ENCODE measurements at regions not wholly inside any gene's neighbourhood (a gene's known extent, or its start where the extent isn't known, plus 50 kb on each side); places are given as distances from the start of the nearest gene placed in this dataset.

- Histone ChIP-seq H3K4me2 (ENCODE audit: low read length) (no peak overlapping the region), H4K8ac (ENCODE audit: low read depth, low read length) (no peak overlapping the region), H3K4ac (ENCODE audit: low read depth, low read length) (no peak overlapping the region), H3K23ac (ENCODE audit: low read length) (no peak overlapping the region), H3K27ac (ENCODE audit: low read depth, low read length) (no peak overlapping the region), H3K4me1 (ENCODE audit: control insufficient read depth in 1 of 2, insufficient read depth in 2 of 2, low read length in 2 of 2) (no peaks in the 10 kb centered on the region), H4K12ac (ENCODE audit: low read depth, low read length) (no peak overlapping the region), H3K4me3 (ENCODE audit: low read depth, low read length) (no peak overlapping the region), H3K79me1 (ENCODE audit: low read length) (no peaks in the 10 kb centered on the region), H2AFZ (ENCODE audit: insufficient read depth, low read length, poor library complexity) (no peak overlapping the region), H2BK120ac (ENCODE audit: insufficient read depth, low read length, poor library complexity) (no peak overlapping the region), H4K91ac (ENCODE audit: low read depth, low read length) (no peak overlapping the region), H3K36me3 (ENCODE audit: control insufficient read depth in 1 of 2, insufficient read depth in 2 of 2, low read length in 2 of 2) (no peaks in the 10 kb centered on the region), H3K27me3 (ENCODE audit: insufficient read depth, low read length) (no peaks in the 10 kb centered on the region), H2BK5ac (ENCODE audit: low read depth, low read length, poor library complexity) (no peak overlapping the region), H3K14ac (ENCODE audit: low read length) (no peak overlapping the region), H3K9me3 (ENCODE audit: insufficient read depth, low read depth, low read length) (no peaks in the 10 kb centered on the region), H2BK12ac (ENCODE audit: low read length) (no peak overlapping the region), H3K18ac (ENCODE audit: low read length) (no peak overlapping the region), H3K9ac (ENCODE audit: low read length) (no peak overlapping the region), H3K79me2 (ENCODE audit: control insufficient read depth, insufficient read depth, low read length, poor library complexity) (no peaks in the 10 kb centered on the region), H2AK5ac (ENCODE audit: low read length) (no peak overlapping the region)
- DNase-seq: peak in 1 of 2 donors; percentile 36
- WGBS (ENCODE audit: extremely low coverage, insufficient coverage, insufficient read length): no CpG with 5 or more reads among the region's 3 CpGs
Measured at GRCh38 chr21:19712441-19712840, 1285.8 kb upstream of the NCAM2 start.

- no peak overlapping the region for H3K27ac ChIP-seq (ENCODE audit: low read depth, low read length)
- no peak overlapping the region for H3K18ac ChIP-seq (ENCODE audit: low read length)
- H3K4me1 ChIP-seq (ENCODE audit: control insufficient read depth in 1 of 2, insufficient read depth in 2 of 2, low read length in 2 of 2): no peaks in the 10 kb centered on the region
- no peak overlapping the region for H2AFZ ChIP-seq (ENCODE audit: insufficient read depth, low read length, poor library complexity)
- H4K12ac ChIP-seq (ENCODE audit: low read depth, low read length): no peak overlapping the region
- H3K9me3 ChIP-seq (ENCODE audit: insufficient read depth, low read depth, low read length): no peaks in the 10 kb centered on the region
- H3K4ac ChIP-seq (ENCODE audit: low read depth, low read length): no peak overlapping the region
- no peak overlapping the region for H4K8ac ChIP-seq (ENCODE audit: low read depth, low read length)
- H3K79me1 ChIP-seq (ENCODE audit: low read length): no peaks in the 10 kb centered on the region
- no peaks in the 10 kb centered on the region for H3K27me3 ChIP-seq (ENCODE audit: insufficient read depth, low read length)
- no peak for DNase-seq
- H2BK12ac ChIP-seq (ENCODE audit: low read length): no peak overlapping the region
- no peaks in the 10 kb centered on the region for H3K36me3 ChIP-seq (ENCODE audit: control insufficient read depth in 1 of 2, insufficient read depth in 2 of 2, low read length in 2 of 2)
- H2BK5ac ChIP-seq (ENCODE audit: low read depth, low read length, poor library complexity): no peak overlapping the region
- no peak overlapping the region for H4K91ac ChIP-seq (ENCODE audit: low read depth, low read length)
- H3K14ac ChIP-seq (ENCODE audit: low read length): no peak overlapping the region
- H2BK120ac ChIP-seq (ENCODE audit: insufficient read depth, low read length, poor library complexity): no peak overlapping the region
- H3K79me2 ChIP-seq (ENCODE audit: control insufficient read depth, insufficient read depth, low read length, poor library complexity): no peaks in the 10 kb centered on the region
- no peak overlapping the region for H3K4me3 ChIP-seq (ENCODE audit: low read depth, low read length)
- no peak overlapping the region for H3K23ac ChIP-seq (ENCODE audit: low read length)
- H3K4me2 ChIP-seq (ENCODE audit: low read length): no peak overlapping the region
- no peak overlapping the region for H3K9ac ChIP-seq (ENCODE audit: low read length)
- no peak overlapping the region for H2AK5ac ChIP-seq (ENCODE audit: low read length)
Measured at GRCh38 chr21:19713313-19713712, 1284.9 kb upstream of the NCAM2 start.

GRCh38 chr21:19724081-19724480 lies 1274.1 kb upstream of the NCAM2 start:
- no peak overlapping the region for H2AK5ac ChIP-seq (ENCODE audit: low read length)
- no peak overlapping the region for H3K4ac ChIP-seq (ENCODE audit: low read depth, low read length)
- no CpG with 5 or more reads among the region's 1 CpG for WGBS (ENCODE audit: extremely low coverage, insufficient coverage, insufficient read length)

GRCh38 chr21:19731251-19731650 lies 1267.0 kb upstream of the NCAM2 start:
- H2BK120ac ChIP-seq (ENCODE audit: insufficient read depth, low read length, poor library complexity): no peak overlapping the region
- H3K4me2 ChIP-seq (ENCODE audit: low read length): no peak overlapping the region
- no peak overlapping the region for H3K18ac ChIP-seq (ENCODE audit: low read length)
- no peaks in the 10 kb centered on the region for H3K4me1 ChIP-seq (ENCODE audit: control insufficient read depth in 1 of 2, insufficient read depth in 2 of 2, low read length in 2 of 2)
- no peak overlapping the region for H3K23ac ChIP-seq (ENCODE audit: low read length)
- no peak overlapping the region for H3K4me3 ChIP-seq (ENCODE audit: low read depth, low read length)
- no peak overlapping the region for H3K9ac ChIP-seq (ENCODE audit: low read length)
- H3K27ac ChIP-seq (ENCODE audit: low read depth, low read length): no peak overlapping the region
- no peak overlapping the region for H2AFZ ChIP-seq (ENCODE audit: insufficient read depth, low read length, poor library complexity)
- no peak overlapping the region for H3K4ac ChIP-seq (ENCODE audit: low read depth, low read length)
- no peaks in the 10 kb centered on the region for H3K79me2 ChIP-seq (ENCODE audit: control insufficient read depth, insufficient read depth, low read length, poor library complexity)
- no peak overlapping the region for H2BK12ac ChIP-seq (ENCODE audit: low read length)
- no peaks in the 10 kb centered on the region for H3K27me3 ChIP-seq (ENCODE audit: insufficient read depth, low read length)
- DNase-seq: no peak
- H3K79me1 ChIP-seq (ENCODE audit: low read length): no peaks in the 10 kb centered on the region
- no peaks in the 10 kb centered on the region for H3K9me3 ChIP-seq (ENCODE audit: insufficient read depth, low read depth, low read length)
- H4K12ac ChIP-seq (ENCODE audit: low read depth, low read length): no peak overlapping the region
- H3K36me3 ChIP-seq (ENCODE audit: control insufficient read depth in 1 of 2, insufficient read depth in 2 of 2, low read length in 2 of 2): no peaks in the 10 kb centered on the region
- no peak overlapping the region for H3K14ac ChIP-seq (ENCODE audit: low read length)
- no peak overlapping the region for H4K91ac ChIP-seq (ENCODE audit: low read depth, low read length)
- H2AK5ac ChIP-seq (ENCODE audit: low read length): no peak overlapping the region
- no peak overlapping the region for H4K8ac ChIP-seq (ENCODE audit: low read depth, low read length)
- no peak overlapping the region for H2BK5ac ChIP-seq (ENCODE audit: low read depth, low read length, poor library complexity)
- no CpG with 5 or more reads among the region's 2 CpGs for WGBS (ENCODE audit: extremely low coverage, insufficient coverage, insufficient read length)

More at GRCh38 chr21:19724081-19724480, 1274.1 kb upstream of the NCAM2 start:
- Histone ChIP-seq H3K9ac (ENCODE audit: low read length) (no peak overlapping the region), H4K91ac (ENCODE audit: low read depth, low read length) (no peak overlapping the region), H3K4me3 (ENCODE audit: low read depth, low read length) (no peak overlapping the region), H3K23ac (ENCODE audit: low read length) (no peak overlapping the region), H3K4me1 (ENCODE audit: control insufficient read depth in 1 of 2, insufficient read depth in 2 of 2, low read length in 2 of 2) (no peaks in the 10 kb centered on the region), H3K79me2 (ENCODE audit: control insufficient read depth, insufficient read depth, low read length, poor library complexity) (no peaks in the 10 kb centered on the region), H3K27ac (ENCODE audit: low read depth, low read length) (no peak overlapping the region), H3K79me1 (ENCODE audit: low read length) (no peaks in the 10 kb centered on the region), H3K18ac (ENCODE audit: low read length) (no peak overlapping the region), H2BK5ac (ENCODE audit: low read depth, low read length, poor library complexity) (no peak overlapping the region), H2BK12ac (ENCODE audit: low read length) (no peak overlapping the region), H4K12ac (ENCODE audit: low read depth, low read length) (no peak overlapping the region), H3K14ac (ENCODE audit: low read length) (no peak overlapping the region), H3K9me3 (ENCODE audit: insufficient read depth, low read depth, low read length) (no peaks in the 10 kb centered on the region), H3K4me2 (ENCODE audit: low read length) (no peak overlapping the region), H2BK120ac (ENCODE audit: insufficient read depth, low read length, poor library complexity) (no peak overlapping the region), H2AFZ (ENCODE audit: insufficient read depth, low read length, poor library complexity) (no peak overlapping the region), H4K8ac (ENCODE audit: low read depth, low read length) (no peak overlapping the region), H3K36me3 (ENCODE audit: control insufficient read depth in 1 of 2, insufficient read depth in 2 of 2, low read length in 2 of 2) (no peaks in the 10 kb centered on the region), H3K27me3 (ENCODE audit: insufficient read depth, low read length) (no peaks in the 10 kb centered on the region)
- DNase-seq: no peak
